ENCODE measurements at regions not wholly inside any gene's neighbourhood (a gene's known extent, or its start where the extent isn't known, plus 50 kb on each side); places are given as distances from the start of the nearest gene placed in this dataset.

DNA sequence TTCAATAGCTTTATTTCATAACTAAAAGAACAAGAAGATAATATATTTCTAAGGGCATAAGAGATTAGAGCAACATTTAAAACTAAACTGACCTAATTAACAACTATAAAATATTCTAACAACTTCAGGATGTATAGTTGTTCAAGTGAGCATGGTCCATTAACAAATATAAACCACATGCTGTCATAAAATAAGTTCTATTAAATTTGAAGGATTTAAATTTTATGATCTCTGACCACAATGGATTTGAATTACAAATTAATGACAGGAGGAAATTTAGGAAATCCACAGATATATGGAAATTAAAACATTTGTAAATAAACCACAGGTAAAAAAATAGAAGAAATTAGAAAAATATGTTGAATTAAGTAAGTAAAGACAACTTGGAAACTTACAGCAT, 196.5 kb upstream of the PCDH20 start:
- TF ChIP-seq GATA2 (IDR thresholded peaks at IDR 0.05; ENCODE audit: low read depth, low read length) (no peak), GATA3 (IDR thresholded peaks at IDR 0.05; ENCODE audit: low read depth, low read length) (no peak)
